Heart left ventricle (tissue), 13 donors: ENCODE measurements at regions not wholly inside any gene's neighbourhood (a gene's known extent, or its start where the extent isn't known, plus 50 kb on each side); places are given as distances from the start of the nearest gene placed in this dataset.

Source experiments
- POLR2A ChIP-seq, 2 donors: fragments of 450-650 bp; IDR thresholded peaks; one replicate each; pipeline ENCODE4 v1.6.1; 2017; ENCODE audit warnings: antibody characterized with exemption in 2 of 2, mild to moderate bottlenecking in 2 of 2, moderate library complexity in 2 of 2
- TF ChIP-seq, protein P1 (sequence below), 12 donors: fragments of 200-600 bp; sonication (generic) in 4 of 12; IDR thresholded peaks; one replicate each; pipeline versions ENCODE4 v1.5.0 to v1.8.0; 2018 to 2022; ENCODE audit warnings: antibody characterized with exemption in 12 of 12, mild to moderate bottlenecking in 5 of 12
- donor health status: ischemic (EF 13 %, LVEDD 7.1; RV severe dilation, severe dysfunction).
- donor health status: DM: no; HTN: yes; CAD: no.
- donor health status: DM: no; HTN: no; CAD: no.
- donor health status: ischemic (EF 25% LVEDD 6.9; RV normal size, moderate dysfunction).
- donor health status: ischemic (EF 25% LVEDD 5.7; RV mildly dilated, moderate dysfunction).
- donor health status: ischemic (EF 35%, LVEDD 5.7; RV mildly dilated, moderate dysfunction).
- donor health status: nonischemic (EF 11% LVEDD 7.7; RV severe dilation, severe dysfunction).
- donor health status: DM: yes; HTN: yes; CAD: no.
- donor health status: PGD.
- donor health status: ischemic (EF 29% LVEDD 5.4; RV normal size, mild dysfunction).
- donor health status: nonischemic (EF 23%, LVEDD 6.1; RV moderate dilation, normal function).

DNA sequence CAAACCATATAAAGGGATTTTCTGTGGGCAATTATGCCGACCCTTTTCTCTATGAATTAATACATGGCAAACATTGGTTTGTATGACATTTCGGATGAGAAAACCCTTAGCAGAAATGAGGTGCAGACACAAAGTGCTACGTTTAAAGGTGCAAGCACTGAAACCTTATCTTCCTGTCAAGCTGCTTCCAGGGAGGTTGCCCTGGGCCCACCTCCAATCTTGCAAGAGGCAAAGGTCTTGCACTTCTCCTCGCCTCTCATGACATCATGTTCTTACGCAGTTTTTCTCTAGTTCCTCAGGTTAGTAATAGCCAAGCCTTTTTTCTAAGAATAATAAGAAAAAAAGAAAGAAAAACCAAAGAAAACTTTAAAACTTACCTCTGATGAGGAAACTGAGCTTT, 220.1 kb downstream of the DHX15 start:
- TF ChIP-seq, protein P1, sequence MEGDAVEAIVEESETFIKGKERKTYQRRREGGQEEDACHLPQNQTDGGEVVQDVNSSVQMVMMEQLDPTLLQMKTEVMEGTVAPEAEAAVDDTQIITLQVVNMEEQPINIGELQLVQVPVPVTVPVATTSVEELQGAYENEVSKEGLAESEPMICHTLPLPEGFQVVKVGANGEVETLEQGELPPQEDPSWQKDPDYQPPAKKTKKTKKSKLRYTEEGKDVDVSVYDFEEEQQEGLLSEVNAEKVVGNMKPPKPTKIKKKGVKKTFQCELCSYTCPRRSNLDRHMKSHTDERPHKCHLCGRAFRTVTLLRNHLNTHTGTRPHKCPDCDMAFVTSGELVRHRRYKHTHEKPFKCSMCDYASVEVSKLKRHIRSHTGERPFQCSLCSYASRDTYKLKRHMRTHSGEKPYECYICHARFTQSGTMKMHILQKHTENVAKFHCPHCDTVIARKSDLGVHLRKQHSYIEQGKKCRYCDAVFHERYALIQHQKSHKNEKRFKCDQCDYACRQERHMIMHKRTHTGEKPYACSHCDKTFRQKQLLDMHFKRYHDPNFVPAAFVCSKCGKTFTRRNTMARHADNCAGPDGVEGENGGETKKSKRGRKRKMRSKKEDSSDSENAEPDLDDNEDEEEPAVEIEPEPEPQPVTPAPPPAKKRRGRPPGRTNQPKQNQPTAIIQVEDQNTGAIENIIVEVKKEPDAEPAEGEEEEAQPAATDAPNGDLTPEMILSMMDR (IDR thresholded peaks at IDR 0.05): no peak
- TF ChIP-seq POLR2A (IDR thresholded peaks at IDR 0.05): no peak
